G401.6 (cell line): ENCODE measurements at regions not wholly inside any gene's neighbourhood (a gene's known extent, or its start where the extent isn't known, plus 50 kb on each side); places are given as distances from the start of the nearest gene placed in this dataset.
"Not testable (repeated sequence)": the region's sequence is repeated elsewhere in the genome, so short reads cannot be mapped to it uniquely, and the experiment has no call there.

Experiments used
- FAIRE-seq: peaks from 2 replicates; lab custom pipeline; 2012; peaks lifted over from hg19 to GRCh38; lab: Jason Lieb, UNC

GRCh38 chr6:12479451-12479850 lies 189.3 kb downstream of the EDN1 start:
- no peak for FAIRE-seq

GRCh38 chr6:12479881-12480280 lies 189.7 kb downstream of the EDN1 start:
- FAIRE-seq, result no peak

- no peak for FAIRE-seq
Measured at GRCh38 chr6:12480379-12480778, 190.2 kb downstream of the EDN1 start.

- no peak for FAIRE-seq
Measured at GRCh38 chr6:12481292-12481691, 191.1 kb downstream of the EDN1 start.

GRCh38 chr6:12481850-12482249 lies 191.7 kb downstream of the EDN1 start:
- no peak for FAIRE-seq

- FAIRE-seq, result no peak
Measured at GRCh38 chr6:12482386-12483375, 192.5 kb downstream of the EDN1 start.

GRCh38 chr6:12483712-12484111 lies 193.6 kb downstream of the EDN1 start:
- FAIRE-seq, result no peak

GRCh38 chr6:12484519-12484918 lies 194.4 kb downstream of the EDN1 start:
- no peak for FAIRE-seq

- FAIRE-seq, result no peak
Measured at GRCh38 chr6:12485226-12485764, 195.1 kb downstream of the EDN1 start.

- no peak for FAIRE-seq
Measured at GRCh38 chr6:12485837-12486236, 195.7 kb downstream of the EDN1 start.

- FAIRE-seq, result no peak
Measured at GRCh38 chr6:12490351-12490903, 200.3 kb downstream of the EDN1 start.

GRCh38 chr6:12490904-12491571 lies 200.9 kb downstream of the EDN1 start:
- no peak for FAIRE-seq

GRCh38 chr6:12492929-12493328 lies 202.8 kb downstream of the EDN1 start:
- FAIRE-seq, result not testable (repeated sequence)

- FAIRE-seq, result no peak
Measured at GRCh38 chr6:12493446-12493845, 203.3 kb downstream of the EDN1 start.

GRCh38 chr6:12494161-12494560 lies 204.0 kb downstream of the EDN1 start:
- FAIRE-seq, result no peak

GRCh38 chr6:12501990-12502389 lies 211.8 kb downstream of the EDN1 start:
- FAIRE-seq, result no peak

- no peak for FAIRE-seq
Measured at GRCh38 chr6:12504325-12504966, 212.1 kb upstream of the PHACTR1 start.

GRCh38 chr6:12505486-12505885 lies 211.1 kb upstream of the PHACTR1 start:
- no peak for FAIRE-seq

- FAIRE-seq, result no peak
Measured at GRCh38 chr6:12506159-12506558, 210.4 kb upstream of the PHACTR1 start.

GRCh38 chr6:12507636-12508035 lies 208.9 kb upstream of the PHACTR1 start:
- FAIRE-seq, result no peak

- FAIRE-seq, result no peak
Measured at GRCh38 chr6:12508553-12508952, 208.0 kb upstream of the PHACTR1 start.

- no peak for FAIRE-seq
Measured at GRCh38 chr6:12509060-12509459, 207.5 kb upstream of the PHACTR1 start.
